ENCODE measurements at regions not wholly inside any gene's neighbourhood (a gene's known extent, or its start where the extent isn't known, plus 50 kb on each side); places are given as distances from the start of the nearest gene placed in this dataset.
"Not testable (repeated sequence)": the region's sequence is repeated elsewhere in the genome, so short reads cannot be mapped to it uniquely, and the experiment has no call there.

DNA sequence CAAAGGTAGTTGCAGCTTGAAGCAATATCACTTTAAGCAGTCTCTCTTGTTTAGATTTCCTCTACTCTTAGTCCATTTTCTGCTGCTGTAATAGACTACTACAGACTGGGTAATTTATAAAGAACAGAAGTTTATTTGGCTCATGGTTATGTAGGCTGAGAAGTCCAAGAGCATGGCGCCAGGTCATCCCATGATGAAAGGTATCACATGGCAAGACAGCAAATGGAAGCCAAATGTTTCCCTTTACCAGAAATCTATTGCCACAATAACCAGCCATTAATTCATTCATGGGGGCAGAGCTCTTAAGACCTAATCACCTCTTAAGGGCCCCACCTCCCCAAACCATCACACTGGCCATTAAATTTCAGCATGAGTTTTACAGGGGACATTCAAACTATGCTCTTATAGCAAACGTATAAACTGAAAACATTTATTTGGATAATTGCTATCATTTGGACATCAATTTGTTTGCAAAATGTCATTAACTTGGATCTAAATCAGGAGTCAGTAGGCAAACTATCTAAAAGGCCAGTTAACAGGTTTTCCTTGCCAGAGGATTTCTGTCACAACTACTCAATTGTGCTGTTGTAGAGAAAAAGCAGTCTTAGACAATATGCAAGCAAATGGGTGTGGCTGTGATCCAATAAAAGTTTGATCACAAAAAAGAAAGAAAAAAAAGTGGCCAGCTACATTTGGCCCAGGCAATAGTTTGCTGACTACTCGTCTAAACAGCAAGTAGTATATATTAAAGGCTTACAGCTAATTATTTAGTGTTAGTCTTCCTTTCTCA, 75.7 kb upstream of the GUCY1A1 start:
- DNase-seq, result no peak

DNA sequence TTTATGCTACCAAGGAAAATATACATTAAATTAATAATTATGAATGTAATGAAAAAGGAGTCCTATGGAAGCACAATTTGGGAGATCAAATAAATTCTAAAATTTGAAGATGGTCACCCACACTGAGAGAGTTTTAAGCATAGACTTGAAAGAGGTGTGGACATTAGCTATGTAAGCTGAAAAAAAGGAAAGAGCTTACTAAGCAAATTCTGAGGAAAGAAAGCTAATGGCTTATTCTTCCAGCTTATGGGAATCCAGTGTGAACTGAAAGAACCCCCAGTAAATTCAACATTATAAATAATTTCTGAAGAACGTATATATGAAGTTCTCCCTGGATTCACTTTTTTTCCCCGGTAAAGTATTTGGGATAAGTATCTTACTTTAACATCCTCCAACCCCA, 78.2 kb upstream of the GUCY1A1 start:
- DNase-seq, result no peak

GRCh38 chr4:155587766-155588165, 78.9 kb upstream of the GUCY1A1 start:
- no peak for DNase-seq

GRCh38 chr4:155582971-155583437, 83.6 kb upstream of the GUCY1A1 start:
- no peak for DNase-seq

GRCh38 chr4:155582041-155582440, 84.6 kb upstream of the GUCY1A1 start:
- no peak for DNase-seq

- DNase-seq, result no peak
Measured at GRCh38 chr4:155578726-155579370, 87.8 kb upstream of the GUCY1A1 start.

DNA sequence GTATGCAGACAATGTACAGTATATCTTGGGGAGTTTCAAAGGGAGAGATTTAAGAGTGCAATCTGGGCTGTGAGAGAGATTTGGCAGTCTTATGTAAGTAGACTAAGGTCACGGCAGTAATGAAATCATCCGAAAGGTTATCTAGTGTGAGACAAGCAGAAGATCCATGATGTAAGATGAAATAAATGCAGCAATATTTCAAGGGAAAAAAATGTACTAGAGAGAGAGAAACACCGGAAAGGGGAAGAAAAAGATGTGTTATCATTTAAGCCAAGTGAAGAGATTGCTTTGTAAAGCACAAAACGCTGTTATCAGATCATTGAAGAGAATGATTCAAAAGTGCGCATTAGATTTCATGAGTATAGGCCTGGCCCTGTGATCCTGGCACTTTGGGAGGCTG, 88.4 kb upstream of the GUCY1A1 start:
- no peak for DNase-seq

DNA sequence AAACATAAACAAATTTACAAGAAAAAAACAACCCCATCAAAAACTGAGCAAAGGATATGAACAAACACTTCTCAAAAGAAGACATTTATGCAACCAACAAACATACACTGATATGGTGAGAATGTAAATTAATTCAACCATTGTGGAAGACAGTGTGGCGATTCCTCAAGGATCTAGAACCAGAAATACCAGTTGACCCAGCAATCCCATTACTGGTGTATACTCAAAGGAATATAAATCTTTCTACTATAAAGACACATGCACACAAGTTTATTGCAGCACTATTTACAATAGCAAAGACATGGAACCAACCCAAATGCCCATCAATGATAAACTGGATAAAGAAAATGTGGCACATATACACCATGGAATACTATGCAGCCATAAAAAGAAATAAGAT, 92.3 kb upstream of the GUCY1A1 start:
- DNase-seq, result not testable (repeated sequence)

DNA sequence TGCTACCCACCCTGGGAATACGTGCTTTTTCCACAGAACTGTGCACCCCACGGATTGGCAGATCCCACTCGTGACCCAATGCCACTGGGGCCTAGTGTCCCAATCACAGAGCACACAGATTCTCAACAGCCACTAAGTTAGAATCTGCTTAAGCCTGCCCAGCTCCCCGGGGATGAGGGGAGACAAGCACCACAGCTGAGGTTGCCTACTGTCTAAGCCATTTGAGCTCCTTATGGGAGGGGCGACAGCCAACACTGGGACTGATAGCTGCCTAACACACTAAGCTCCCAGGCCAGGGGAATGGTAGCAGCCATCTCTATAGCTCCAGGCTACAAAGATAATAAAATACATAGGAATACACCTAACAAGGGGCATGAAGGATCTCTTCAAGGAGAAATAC, 93.5 kb upstream of the GUCY1A1 start:
- no peak for DNase-seq

GRCh38 chr4:155572106-155572703, 94.4 kb upstream of the GUCY1A1 start:
- no peak for DNase-seq

DNA sequence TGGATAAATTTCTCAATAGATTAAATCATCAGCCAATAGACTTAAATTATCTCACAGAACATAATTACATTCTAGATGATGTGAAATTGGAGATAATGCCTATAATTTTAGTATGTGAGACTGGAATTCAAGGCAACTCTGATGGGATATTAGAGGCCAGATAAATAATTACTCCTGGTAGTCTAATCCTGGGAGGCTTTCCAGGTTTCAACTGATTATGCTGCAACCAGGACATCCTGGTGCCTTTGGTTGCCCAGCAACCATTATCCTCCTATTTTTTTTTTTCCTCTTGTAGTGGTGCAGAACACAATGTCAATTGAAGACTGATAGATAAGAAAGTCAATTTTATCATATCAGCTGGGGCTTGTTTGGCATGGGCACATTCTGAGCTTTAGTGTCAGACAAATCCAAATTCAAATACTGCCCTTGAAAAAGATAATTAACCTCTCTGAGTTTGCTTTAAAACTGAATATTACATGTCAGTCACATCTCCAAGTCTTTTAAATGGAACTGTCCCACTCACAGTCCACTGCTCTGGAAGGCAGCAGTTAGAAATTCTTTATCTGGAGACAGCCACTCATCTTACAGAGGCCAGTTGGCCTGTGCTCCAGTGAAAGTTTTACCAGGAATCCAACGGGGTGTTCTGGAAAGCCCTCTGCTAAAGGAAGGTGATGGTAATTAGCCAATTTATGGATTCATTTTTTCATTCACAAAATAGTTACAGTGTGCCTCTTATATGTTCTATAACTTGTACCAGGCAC, 95.3 kb upstream of the GUCY1A1 start:
- no peak for DNase-seq

- DNase-seq, result no peak
Measured at GRCh38 chr4:155570661-155571060, 96.0 kb upstream of the GUCY1A1 start.

DNA sequence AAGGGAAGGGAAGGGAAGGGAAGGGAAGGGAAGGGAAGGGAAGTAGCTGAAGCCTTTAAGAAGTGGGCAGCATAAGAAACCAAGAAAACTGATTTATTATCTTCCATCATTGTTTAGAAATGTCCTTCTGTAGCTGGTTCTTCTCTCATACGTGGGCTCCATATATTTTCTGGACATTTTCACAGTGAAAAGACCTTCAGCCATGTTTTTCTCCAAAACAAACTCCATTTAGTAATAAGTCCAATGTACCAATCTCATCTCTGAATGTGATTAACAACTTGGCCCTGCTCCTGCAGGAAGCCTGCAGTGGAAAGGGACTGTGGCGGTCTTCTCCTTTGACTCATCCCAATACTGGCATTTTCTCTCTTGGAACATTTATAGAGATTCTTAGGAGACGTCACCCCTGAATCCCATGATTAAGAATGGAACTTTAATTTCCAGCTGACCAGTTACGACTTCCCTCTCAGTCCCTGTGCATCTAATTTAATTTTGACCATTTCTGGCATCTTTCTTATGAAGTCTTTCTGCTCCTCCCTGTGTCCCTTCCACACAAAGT, 96.6 kb upstream of the GUCY1A1 start:
- DNase-seq, result no peak

- no peak for DNase-seq
Measured at GRCh38 chr4:155569471-155569870, 97.2 kb upstream of the GUCY1A1 start.

DNA sequence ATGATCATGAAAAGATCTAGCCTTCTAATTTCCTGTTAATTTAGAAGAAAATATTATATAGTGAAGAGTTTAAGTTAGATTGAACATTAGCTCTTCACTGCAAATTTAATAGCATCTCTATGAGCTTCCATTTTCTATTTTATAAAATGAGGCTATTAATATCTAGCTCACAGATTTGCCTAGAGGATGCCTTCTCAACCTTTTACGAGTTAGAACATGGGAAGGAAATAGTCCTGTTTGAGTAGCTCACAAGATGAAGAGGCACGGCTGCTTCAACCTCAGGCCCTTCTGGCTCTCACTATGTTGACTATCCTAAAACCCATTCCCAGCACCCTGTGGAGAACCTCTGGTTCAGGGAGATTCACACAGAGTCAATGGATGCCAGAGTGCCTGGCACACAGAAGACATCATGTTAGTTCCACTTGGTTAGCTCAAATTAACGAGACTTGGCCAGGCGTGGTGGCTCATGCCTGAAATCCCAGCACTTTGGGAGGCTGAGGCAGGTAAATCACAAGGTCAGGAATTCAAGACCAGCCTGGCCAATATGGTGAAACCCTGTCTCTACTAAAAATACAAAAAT, 97.9 kb upstream of the GUCY1A1 start:
- DNase-seq, result no peak

GRCh38 chr4:155566354-155566753, 100.3 kb upstream of the GUCY1A1 start:
- DNase-seq, result no peak

- DNase-seq, result no peak
Measured at GRCh38 chr4:155565776-155566175, 100.9 kb upstream of the GUCY1A1 start.

- DNase-seq, result no peak
Measured at GRCh38 chr4:155565330-155565729, 101.3 kb upstream of the GUCY1A1 start.

DNA sequence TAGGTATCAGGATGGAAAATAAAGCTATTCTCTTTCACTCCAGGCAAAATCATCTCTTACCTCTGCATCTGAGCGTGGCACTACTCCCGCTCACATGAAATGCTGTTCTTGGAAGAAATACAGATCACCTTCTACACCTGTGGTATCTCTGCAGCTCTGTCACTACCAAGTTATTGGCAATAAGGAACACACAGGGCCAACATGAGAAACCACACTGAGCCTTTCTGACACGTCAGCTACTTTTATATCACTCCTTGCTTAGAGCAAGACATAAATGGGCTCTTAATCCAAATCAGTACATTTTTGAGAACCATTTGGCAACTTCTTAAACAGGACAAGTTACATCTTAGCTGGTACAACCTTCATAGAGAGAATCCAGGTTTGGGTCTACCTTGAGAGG, 101.8 kb upstream of the GUCY1A1 start:
- no peak for DNase-seq

- no peak for DNase-seq
Measured at GRCh38 chr4:155564086-155564485, 102.6 kb upstream of the GUCY1A1 start.

GRCh38 chr4:155559915-155560314, 106.7 kb upstream of the GUCY1A1 start:
- no peak for DNase-seq

DNA sequence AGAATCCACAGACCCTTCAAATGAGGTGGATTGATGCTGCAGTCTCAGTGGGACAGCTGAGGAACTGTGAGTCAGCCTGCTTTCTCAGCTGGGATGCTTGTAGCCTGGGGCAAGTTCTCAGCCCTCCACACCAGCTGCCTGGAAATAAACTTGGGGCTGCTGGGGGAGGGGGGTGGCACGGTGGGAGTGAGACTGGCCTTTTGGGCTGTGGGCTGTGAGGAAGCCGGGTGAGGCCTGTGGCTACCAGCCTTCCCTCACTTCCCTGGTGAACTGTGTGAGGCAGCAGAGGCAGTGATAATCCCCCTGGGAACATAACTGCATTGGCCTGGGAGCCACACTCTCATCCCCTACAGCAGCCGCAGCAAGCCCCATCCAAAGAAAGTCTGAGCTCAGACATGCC, 114.5 kb upstream of the GUCY1A1 start:
- DNase-seq, result no peak

DNA sequence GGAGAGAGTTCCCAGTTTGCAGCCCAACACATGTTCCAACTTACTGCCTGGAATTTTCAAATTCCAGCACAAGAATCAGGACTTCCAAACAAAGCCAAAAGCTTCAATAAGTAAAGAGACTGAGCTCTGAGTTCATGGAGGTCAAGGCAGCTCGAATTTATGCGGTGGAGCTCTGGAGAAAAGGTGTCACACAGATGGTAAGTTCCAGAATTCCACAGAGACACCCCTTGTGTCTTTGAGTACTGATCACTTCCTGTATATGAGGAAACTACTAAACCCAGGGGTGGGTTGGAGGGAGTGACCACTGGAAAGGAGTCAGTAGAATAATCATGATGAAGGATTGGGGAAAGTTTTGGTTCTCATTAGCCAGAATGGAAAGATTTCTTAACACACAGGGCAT, 118.5 kb upstream of the GUCY1A1 start:
- no peak for DNase-seq

Measured in KG1 (cell line).